H9 (cell line): ENCODE measurements at regions not wholly inside any gene's neighbourhood (a gene's known extent, or its start where the extent isn't known, plus 50 kb on each side); places are given as distances from the start of the nearest gene placed in this dataset.

ENCODE experiments used
- DNase-seq: peaks from one replicate; pipeline ENCODE4 v3.0.0-alpha.2; 2017
- H2AFZ ChIP-seq: one replicate; pipeline ENCODE4 v1.6.1; 2013; ENCODE audit warnings: mild to moderate bottlenecking, low read length, control low read depth, moderate library complexity
- H2AK5ac ChIP-seq: 2 replicates; pipeline ENCODE4 v1.6.1; 2013; ENCODE audit warnings: low read length, control low read depth, mixed read lengths; ENCODE audit not compliant: insufficient read length
- H2BK120ac ChIP-seq: one replicate; pipeline ENCODE4 v1.6.1; 2013; ENCODE audit warnings: low read depth, mild to moderate bottlenecking, low read length, control low read depth, inconsistent platforms; ENCODE audit not compliant: poor library complexity, severe bottlenecking
- H2BK12ac ChIP-seq: 2 replicates; pipeline ENCODE4 v1.6.1; 2013; ENCODE audit warnings: low read length, control low read depth, mixed read lengths, low read depth; ENCODE audit not compliant: insufficient read length
- H2BK15ac ChIP-seq: 2 replicates; pipeline ENCODE4 v1.6.1; 2013; ENCODE audit warnings: low read depth, low read length, control low read depth
- H2BK20ac ChIP-seq: one replicate; pipeline ENCODE4 v1.6.1; 2013; ENCODE audit warnings: low read depth, mild to moderate bottlenecking, low read length, control low read depth, inconsistent platforms; ENCODE audit not compliant: poor library complexity, severe bottlenecking
- H2BK5ac ChIP-seq: 2 replicates; pipeline ENCODE4 v1.6.1; 2013; ENCODE audit warnings: low read length, control low read depth, mixed read lengths; ENCODE audit not compliant: insufficient read length
- H3K14ac ChIP-seq: 2 replicates; pipeline ENCODE4 v1.6.1; 2013; ENCODE audit warnings: low read length, control low read depth; ENCODE audit not compliant: insufficient read depth
- H3K18ac ChIP-seq: 2 replicates; pipeline ENCODE4 v1.6.1; 2013; ENCODE audit warnings: low read depth, mild to moderate bottlenecking, mixed read lengths, low read length, control low read depth; ENCODE audit not compliant: insufficient read length
- H3K23ac ChIP-seq: 2 replicates; pipeline ENCODE4 v1.6.1; 2013; ENCODE audit warnings: low read length, control low read depth, mixed read lengths, low read depth; ENCODE audit not compliant: insufficient read length
- H3K23me2 ChIP-seq: 2 replicates; pipeline ENCODE4 v1.6.1; 2013; ENCODE audit warnings: low read depth, mild to moderate bottlenecking, mixed read lengths, low read length, control low read depth; ENCODE audit not compliant: insufficient read length, poor library complexity, severe bottlenecking
- H3K27ac ChIP-seq: 2 replicates; pipeline ENCODE4 v1.5.1; 2013; ENCODE audit warnings: low read length, control low read depth, mixed read lengths, low read depth; ENCODE audit not compliant: insufficient read length
- H3K27me3 ChIP-seq: 2 replicates; pipeline ENCODE4 v1.6.1; 2013; ENCODE audit warnings: low read length, control low read depth, inconsistent platforms; ENCODE audit not compliant: insufficient read depth
- H3K4ac ChIP-seq: 2 replicates; pipeline ENCODE4 v1.6.1; 2013; ENCODE audit warnings: low read depth, mild to moderate bottlenecking, control low read depth, inconsistent platforms, low read length, moderate library complexity
- H3K4me1 ChIP-seq: 2 replicates; pipeline ENCODE4 v1.6.1; 2013; ENCODE audit warnings: low read length, control low read depth, inconsistent platforms; ENCODE audit not compliant: insufficient read depth
- H3K4me2 ChIP-seq: 2 replicates; pipeline ENCODE4 v1.6.1; 2013; ENCODE audit warnings: low read length, control low read depth, mixed read lengths; ENCODE audit not compliant: insufficient read length, insufficient read depth
- H3K56ac ChIP-seq: 2 replicates; pipeline ENCODE4 v1.6.1; 2013; ENCODE audit warnings: low read depth, mild to moderate bottlenecking, mixed read lengths, low read length, control low read depth; ENCODE audit not compliant: insufficient read length
- H3K79me1 ChIP-seq: 2 replicates; pipeline ENCODE4 v1.6.1; 2013; ENCODE audit warnings: low read depth, mild to moderate bottlenecking, moderate library complexity, low read length, control low read depth, inconsistent platforms; ENCODE audit not compliant: insufficient read depth, poor library complexity, severe bottlenecking
- H3K79me2 ChIP-seq: 2 replicates; pipeline ENCODE4 v1.6.1; 2013; ENCODE audit warnings: low read length, control low read depth, inconsistent platforms; ENCODE audit not compliant: insufficient read depth
- H3K9ac ChIP-seq: 2 replicates; pipeline ENCODE4 v1.6.1; 2013; ENCODE audit warnings: low read length, control low read depth, mixed read lengths; ENCODE audit not compliant: insufficient read length; ENCODE audit errors: extremely low read depth
- H3K9me3 ChIP-seq: one replicate; pipeline ENCODE4 v1.6.1; 2013; ENCODE audit warnings: low read depth, low read length, inconsistent platforms; ENCODE audit not compliant: control insufficient read depth
- H3T11ph ChIP-seq: one replicate; pipeline ENCODE4 v1.6.1; 2013; ENCODE audit warnings: mild to moderate bottlenecking, low read length, control low read depth, inconsistent platforms
- H4K20me1 ChIP-seq: one replicate; pipeline ENCODE4 v1.6.1; 2013; ENCODE audit not compliant: control insufficient read depth, insufficient read length, insufficient read depth
- H4K5ac ChIP-seq: 2 replicates; pipeline ENCODE4 v1.6.1; 2013; ENCODE audit warnings: low read depth, mild to moderate bottlenecking, mixed read lengths, low read length, control low read depth; ENCODE audit not compliant: insufficient read length
- H4K8ac ChIP-seq: replicated peaks from 2 replicates; pipeline ENCODE4 v1.6.1; 2013; ENCODE audit warnings: low read length, control low read depth, mixed read lengths, low read depth; ENCODE audit not compliant: insufficient read length
- H4K91ac ChIP-seq: 2 replicates; pipeline ENCODE4 v1.6.1; 2013; ENCODE audit warnings: low read depth, mild to moderate bottlenecking, moderate library complexity, mixed read lengths, low read length, control low read depth; ENCODE audit not compliant: insufficient read length
- H3K27ac Mint-ChIP-seq, 3 experiments: 2 replicates in 2 of 3; 3 replicates in 1 of 3; pipeline ENCODE4 v1.8.0; 2020 to 2021; ENCODE audit warnings: mixed read lengths in 3 of 3, mild to moderate bottlenecking in 1 of 3, moderate library complexity in 1 of 3
- H3K27me3 Mint-ChIP-seq: 2 replicates; pipeline ENCODE4 v1.8.0; 2021; ENCODE audit warnings: low read depth, mild to moderate bottlenecking, moderate library complexity, mixed read lengths
- H3K36me3 Mint-ChIP-seq, 3 experiments: 2 replicates in 2 of 3; 3 replicates in 1 of 3; pipeline ENCODE4 v1.8.0; 2020 to 2021; ENCODE audit warnings: low read depth in 3 of 3, mixed read lengths in 3 of 3; ENCODE audit not compliant: insufficient read depth in 1 of 3
- H3K4me1 Mint-ChIP-seq, 2 experiments: 2 replicates each; pipeline ENCODE4 v1.8.0; 2020; ENCODE audit warnings: mixed read lengths in 2 of 2
- H3K4me3 Mint-ChIP-seq, 2 experiments: 2 replicates in 1 of 2; 3 replicates in 1 of 2; pipeline ENCODE4 v1.8.0; 2020 to 2021; ENCODE audit warnings: mild to moderate bottlenecking in 2 of 2, mixed read lengths in 2 of 2, moderate library complexity in 1 of 2
- H3K9me3 Mint-ChIP-seq, 2 experiments: 2 replicates in 1 of 2; 3 replicates in 1 of 2; pipeline ENCODE4 v1.8.0; 2020; ENCODE audit warnings: mild to moderate bottlenecking in 2 of 2, mixed read lengths in 2 of 2, moderate library complexity in 1 of 2
- CTCF ChIP-seq: fragments of 200-600 bp; sonication (generic); conservative IDR thresholded peaks from 3 replicates; pipeline ENCODE4 v1.8.0; 2021; ENCODE audit warnings: antibody characterized with exemption, mild to moderate bottlenecking
- whole genome bisulfite sequencing: extraction: QIAGEN DNeasy Blood & Tissue Kit; methylation state at CpG from one replicate; pipeline ENCODE4 v1.1.7; 2013; ENCODE audit warnings: missing lambda C conversion rate, low lambda C conversion rate, mixed read lengths; ENCODE audit not compliant: insufficient read length; ENCODE audit errors: extremely low coverage; 5-methylcytosine and 5-hydroxymethylcytosine counted together

- DNase-seq, result no peak
These were observed 168.9 kb upstream of the CCNH start for GRCh38 chr5:87581661-87582060.

More at GRCh38 chr5:87581661-87582060, 168.9 kb upstream of the CCNH start:
- H2BK120ac ChIP-seq, result no peak overlapping the region
- H4K5ac ChIP-seq, result no peak overlapping the region
- no peak overlapping the region for H3K4me2 ChIP-seq
- no peak overlapping the region for H3K27ac Mint-ChIP-seq
- no peak overlapping the region for H3K14ac ChIP-seq
- H2BK5ac ChIP-seq, result no peak overlapping the region
- TF ChIP-seq CTCF, result no peak
- H3K27me3 ChIP-seq, result no peaks in the 10 kb centered on the region
- H3K4me3 Mint-ChIP-seq, result no peak overlapping the region
- no peaks in the 10 kb centered on the region for H3K27me3 Mint-ChIP-seq
- H3K79me2 ChIP-seq, result no peaks in the 10 kb centered on the region
- H2BK15ac ChIP-seq, result no peak overlapping the region
- H3K23me2 ChIP-seq, result no peaks in the 10 kb centered on the region
- no peak overlapping the region for H3K27ac ChIP-seq
- H2BK20ac ChIP-seq, result no peak overlapping the region
- WGBS, result no CpG with 5 or more reads among the region's 1 CpG
- no peak overlapping the region for H3K23ac ChIP-seq
- no peak overlapping the region for H4K91ac ChIP-seq
- peaks cover 3 to 4% of the 10 kb centered on the region in 2 experiments; a peak in 3 of 5 replicates for H3K9me3 Mint-ChIP-seq
- no peak overlapping the region for H4K8ac ChIP-seq
- no peaks in the 10 kb centered on the region for H4K20me1 ChIP-seq
- no peak overlapping the region for H3K56ac ChIP-seq
- H2AFZ ChIP-seq, result no peak overlapping the region
- H3K4ac ChIP-seq, result no peak overlapping the region
- no peaks in the 10 kb centered on the region for H3K9me3 ChIP-seq
- H3T11ph ChIP-seq, result no peak overlapping the region
- H3K36me3 Mint-ChIP-seq, result peaks cover 0 to 2% (median 0%) of the 10 kb centered on the region in 3 experiments; a peak in 2 of 7 replicates
- no peak overlapping the region for H3K9ac ChIP-seq
- H3K4me1 Mint-ChIP-seq, result peaks cover 6 to 7% of the 10 kb centered on the region in 2 experiments
- no peak overlapping the region for H3K18ac ChIP-seq
- no peaks in the 10 kb centered on the region for H3K4me1 ChIP-seq
- no peaks in the 10 kb centered on the region for H3K79me1 ChIP-seq
- H2BK12ac ChIP-seq, result no peak overlapping the region
- H2AK5ac ChIP-seq, result no peak overlapping the region
